SU-DHL-6 (cell line): ENCODE measurements at regions not wholly inside any gene's neighbourhood (a gene's known extent, or its start where the extent isn't known, plus 50 kb on each side); places are given as distances from the start of the nearest gene placed in this dataset.

Experiments
- EZH2phosphoT487 ChIP-seq: fragments of 200-600 bp; sonication (generic), shearing (Covaris generic); conservative IDR thresholded peaks from 2 replicates; pipeline ENCODE4 v1.6.1; 2018; ENCODE audit warnings: mild to moderate bottlenecking, antibody characterized with exemption, low read length, moderate library complexity, mixed read lengths
- TF ChIP-seq, protein P1 (sequence below): fragments of 200-600 bp; sonication (generic); IDR thresholded peaks from one replicate; pipeline ENCODE4 v1.5.1; 2017; ENCODE audit warnings: antibody characterized with exemption, mild to moderate bottlenecking, low read length, moderate library complexity; ENCODE audit not compliant: insufficient read depth, poor library complexity, severe bottlenecking

DNA sequence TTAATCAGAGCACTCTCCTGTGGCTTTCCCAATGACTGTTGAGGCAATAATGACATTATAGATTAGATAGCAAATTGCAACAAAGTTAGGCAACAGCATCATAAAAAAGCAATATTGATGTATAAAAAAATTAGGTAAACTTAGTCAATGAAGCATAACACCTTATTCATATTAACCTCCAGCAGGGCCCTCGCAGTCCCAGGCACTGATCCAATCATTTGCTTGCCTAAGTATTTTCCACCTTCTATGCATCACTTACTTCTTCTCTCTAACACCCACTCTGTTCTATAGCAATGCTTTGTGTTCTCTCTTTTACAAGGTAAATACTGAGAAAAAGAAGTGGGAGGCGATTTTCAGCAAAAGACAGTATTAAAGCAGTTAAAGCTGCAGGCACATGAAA is 833.5 kb upstream of the ADGRL3 start:
- TF ChIP-seq, protein P1, sequence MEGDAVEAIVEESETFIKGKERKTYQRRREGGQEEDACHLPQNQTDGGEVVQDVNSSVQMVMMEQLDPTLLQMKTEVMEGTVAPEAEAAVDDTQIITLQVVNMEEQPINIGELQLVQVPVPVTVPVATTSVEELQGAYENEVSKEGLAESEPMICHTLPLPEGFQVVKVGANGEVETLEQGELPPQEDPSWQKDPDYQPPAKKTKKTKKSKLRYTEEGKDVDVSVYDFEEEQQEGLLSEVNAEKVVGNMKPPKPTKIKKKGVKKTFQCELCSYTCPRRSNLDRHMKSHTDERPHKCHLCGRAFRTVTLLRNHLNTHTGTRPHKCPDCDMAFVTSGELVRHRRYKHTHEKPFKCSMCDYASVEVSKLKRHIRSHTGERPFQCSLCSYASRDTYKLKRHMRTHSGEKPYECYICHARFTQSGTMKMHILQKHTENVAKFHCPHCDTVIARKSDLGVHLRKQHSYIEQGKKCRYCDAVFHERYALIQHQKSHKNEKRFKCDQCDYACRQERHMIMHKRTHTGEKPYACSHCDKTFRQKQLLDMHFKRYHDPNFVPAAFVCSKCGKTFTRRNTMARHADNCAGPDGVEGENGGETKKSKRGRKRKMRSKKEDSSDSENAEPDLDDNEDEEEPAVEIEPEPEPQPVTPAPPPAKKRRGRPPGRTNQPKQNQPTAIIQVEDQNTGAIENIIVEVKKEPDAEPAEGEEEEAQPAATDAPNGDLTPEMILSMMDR, result no peak
- TF ChIP-seq EZH2phosphoT487, result no peak
